Choroid plexus epithelial cell (primary cell): ENCODE measurements at regions not wholly inside any gene's neighbourhood (a gene's known extent, or its start where the extent isn't known, plus 50 kb on each side); places are given as distances from the start of the nearest gene placed in this dataset.

Experiments
- DNase-seq: peaks from one replicate; pipeline ENCODE4 v3.0.0-alpha.2; 2010; ENCODE audit warnings: low read depth
- H3K4me3 ChIP-seq: 2 replicates; pipeline ENCODE4 v1.5.1; 2011; ENCODE audit warnings: low read depth, mild to moderate bottlenecking, control low read depth, low read length, moderate library complexity
- TF ChIP-seq, protein P1 (sequence below): conservative IDR thresholded peaks from 2 replicates; pipeline ENCODE4 v1.5.1; 2011; ENCODE audit warnings: low read depth, mild to moderate bottlenecking, control low read depth, inconsistent platforms, low read length, moderate library complexity

DNA sequence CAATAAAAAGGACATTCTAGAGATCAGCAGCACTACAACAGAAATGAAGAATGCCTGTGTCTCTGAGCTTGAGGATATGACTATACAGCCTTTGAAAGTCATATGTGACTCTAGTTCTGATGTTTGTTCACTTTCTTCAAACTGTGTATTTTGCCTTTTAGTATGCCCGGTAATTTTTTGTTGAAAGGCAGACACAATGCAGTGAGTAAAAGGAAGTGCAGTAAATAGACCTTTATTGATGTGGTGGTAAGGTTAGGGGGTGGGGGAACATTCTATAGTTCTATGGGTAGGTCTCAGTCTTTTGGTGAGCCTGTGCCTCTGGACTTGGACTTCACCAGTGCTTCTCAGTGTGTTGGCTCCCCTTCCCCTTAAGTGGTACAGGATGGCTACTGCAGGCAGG is 143.5 kb upstream of the CDC14C start:
- no peak for DNase-seq
- TF ChIP-seq, protein P1, sequence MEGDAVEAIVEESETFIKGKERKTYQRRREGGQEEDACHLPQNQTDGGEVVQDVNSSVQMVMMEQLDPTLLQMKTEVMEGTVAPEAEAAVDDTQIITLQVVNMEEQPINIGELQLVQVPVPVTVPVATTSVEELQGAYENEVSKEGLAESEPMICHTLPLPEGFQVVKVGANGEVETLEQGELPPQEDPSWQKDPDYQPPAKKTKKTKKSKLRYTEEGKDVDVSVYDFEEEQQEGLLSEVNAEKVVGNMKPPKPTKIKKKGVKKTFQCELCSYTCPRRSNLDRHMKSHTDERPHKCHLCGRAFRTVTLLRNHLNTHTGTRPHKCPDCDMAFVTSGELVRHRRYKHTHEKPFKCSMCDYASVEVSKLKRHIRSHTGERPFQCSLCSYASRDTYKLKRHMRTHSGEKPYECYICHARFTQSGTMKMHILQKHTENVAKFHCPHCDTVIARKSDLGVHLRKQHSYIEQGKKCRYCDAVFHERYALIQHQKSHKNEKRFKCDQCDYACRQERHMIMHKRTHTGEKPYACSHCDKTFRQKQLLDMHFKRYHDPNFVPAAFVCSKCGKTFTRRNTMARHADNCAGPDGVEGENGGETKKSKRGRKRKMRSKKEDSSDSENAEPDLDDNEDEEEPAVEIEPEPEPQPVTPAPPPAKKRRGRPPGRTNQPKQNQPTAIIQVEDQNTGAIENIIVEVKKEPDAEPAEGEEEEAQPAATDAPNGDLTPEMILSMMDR, result no peak
- no peak overlapping the region for H3K4me3 ChIP-seq

- no peak overlapping the region for H3K4me3 ChIP-seq
- no peak for DNase-seq
- TF ChIP-seq, protein P1, result no peak
Observed at GRCh38 chr7:48781752-48782151, 142.6 kb upstream of the CDC14C start.

- H3K4me3 ChIP-seq, result no peak overlapping the region
- DNase-seq, result no peak
- TF ChIP-seq, protein P1, result no peak
Observed at GRCh38 chr7:48782511-48782910, 141.8 kb upstream of the CDC14C start.

DNA sequence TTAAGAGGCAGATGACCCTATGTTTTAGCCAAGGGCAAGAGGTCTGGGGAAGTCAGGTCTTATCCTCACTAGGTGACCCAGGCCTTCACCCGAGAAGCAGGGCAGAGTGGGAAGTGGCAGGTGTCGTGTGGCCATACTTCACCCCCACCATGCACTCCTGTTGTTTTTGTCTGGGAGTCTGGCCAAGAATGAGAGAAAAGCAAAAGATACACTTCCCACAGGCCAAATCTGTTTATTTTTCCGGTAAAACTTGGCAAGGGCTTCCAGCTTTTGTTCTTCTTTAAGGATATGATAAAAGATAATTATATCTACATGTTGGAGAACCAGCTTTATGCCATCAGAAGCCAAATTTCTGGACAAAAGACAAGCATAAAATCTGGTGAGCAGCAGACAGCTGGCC is 137.4 kb upstream of the CDC14C start:
- no peak overlapping the region for H3K4me3 ChIP-seq
- DNase-seq, result no peak
- TF ChIP-seq, protein P1, result no peak

DNA sequence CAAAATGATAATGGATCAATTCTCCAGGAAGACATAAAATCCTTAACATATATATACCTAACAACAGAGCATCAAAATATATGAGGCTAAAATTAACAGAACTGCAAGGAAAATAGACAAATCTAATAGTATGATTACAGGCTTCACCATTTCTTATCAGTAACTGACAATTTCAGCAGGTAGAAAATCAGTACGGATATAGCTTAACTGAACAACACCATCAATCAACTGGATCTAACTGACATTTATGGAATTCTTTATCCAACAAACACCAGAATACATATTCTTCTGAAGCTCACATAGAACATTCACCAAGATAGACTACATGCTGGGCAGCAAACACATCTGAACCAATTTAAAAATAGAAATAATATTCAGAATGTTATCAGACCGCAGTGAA is 121.1 kb upstream of the CDC14C start:
- DNase-seq, result no peak
- TF ChIP-seq, protein P1, result no peak
- H3K4me3 ChIP-seq, result no peak overlapping the region

DNA sequence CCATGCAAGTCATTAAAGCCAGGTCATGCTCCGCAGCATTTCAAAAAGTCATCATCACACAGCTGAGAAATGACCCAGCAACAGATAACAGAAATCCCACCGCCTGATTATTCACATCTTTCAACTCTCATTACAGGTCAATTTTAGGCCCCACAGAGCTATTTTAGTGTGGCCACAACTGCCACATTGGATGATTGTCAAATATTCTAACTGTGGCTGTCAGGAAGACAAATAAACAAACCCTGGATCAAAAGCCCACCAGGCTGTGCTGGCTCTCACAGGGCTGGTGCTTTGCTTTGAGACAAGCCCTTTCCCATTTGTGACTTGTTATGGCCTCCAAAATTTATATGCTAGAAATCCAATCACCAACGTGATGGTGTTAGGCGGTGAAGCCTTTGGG is 117.6 kb upstream of the CDC14C start:
- TF ChIP-seq, protein P1, result no peak
- no peak for DNase-seq
- no peak overlapping the region for H3K4me3 ChIP-seq

GRCh38 chr7:48811071-48811470 is 113.3 kb upstream of the CDC14C start:
- DNase-seq, result no peak
- H3K4me3 ChIP-seq, result no peak overlapping the region
- TF ChIP-seq, protein P1, result no peak
